HG03558 (cell line): ENCODE measurements at regions not wholly inside any gene's neighbourhood (a gene's known extent, or its start where the extent isn't known, plus 50 kb on each side); places are given as distances from the start of the nearest gene placed in this dataset.
A peak's percentile ranks its signal among the peaks of the same experiment; 100 is the strongest.
"Not testable (repeated sequence)": the region's sequence is repeated elsewhere in the genome, so short reads cannot be mapped to it uniquely, and the experiment has no call there.

Experiments used
- ATAC-seq: cut with Tn5 transposase; IDR thresholded peaks from one replicate; pipeline ENCODE4 v1.9.1; 2021; ENCODE audit warnings: moderate number of reproducible peaks; ENCODE audit not compliant: unreplicated experiment; ENCODE audit errors: extremely low read depth

- ATAC-seq = not testable (repeated sequence)
Observed at GRCh38 chr17:26936645-26937044, 357.3 kb upstream of the WSB1 start.

GRCh38 chr17:26937750-26938322, 356.1 kb upstream of the WSB1 start:
- not testable (repeated sequence) for ATAC-seq

GRCh38 chr17:26939755-26940154, 354.2 kb upstream of the WSB1 start:
- ATAC-seq = not testable (repeated sequence)

GRCh38 chr17:26940587-26940986, 353.3 kb upstream of the WSB1 start:
- not testable (repeated sequence) for ATAC-seq

- ATAC-seq = no peak
Observed at GRCh38 chr17:26962255-26963162, 331.4 kb upstream of the WSB1 start.

GRCh38 chr17:26963163-26963503, 330.8 kb upstream of the WSB1 start:
- no peak for ATAC-seq

- ATAC-seq = not testable (repeated sequence)
Observed at GRCh38 chr17:26965898-26966624, 327.9 kb upstream of the WSB1 start.

- not testable (repeated sequence) for ATAC-seq
Observed at GRCh38 chr17:26966625-26967179, 327.2 kb upstream of the WSB1 start.

- ATAC-seq = not testable (repeated sequence)
Observed at GRCh38 chr17:26981845-26982425, 312.0 kb upstream of the WSB1 start.

- ATAC-seq = not testable (repeated sequence)
Observed at GRCh38 chr17:26982563-26982962, 311.4 kb upstream of the WSB1 start.

GRCh38 chr17:26987851-26988250, 306.1 kb upstream of the WSB1 start:
- ATAC-seq = not testable (repeated sequence)

GRCh38 chr17:26994648-26995047, 299.3 kb upstream of the WSB1 start:
- ATAC-seq = not testable (repeated sequence)

- peak; percentile 49 for ATAC-seq
Observed at GRCh38 chr17:26996146-26996916, 297.6 kb upstream of the WSB1 start.

GRCh38 chr17:27007734-27008531, 286.0 kb upstream of the WSB1 start:
- ATAC-seq = not testable (repeated sequence)

GRCh38 chr17:27009087-27009486, 284.8 kb upstream of the WSB1 start:
- no peak for ATAC-seq

- ATAC-seq = not testable (repeated sequence)
Observed at GRCh38 chr17:27010138-27010537, 283.8 kb upstream of the WSB1 start.

GRCh38 chr17:27030552-27030951, 263.4 kb upstream of the WSB1 start:
- ATAC-seq = not testable (repeated sequence)

GRCh38 chr17:27038676-27039075, 255.2 kb upstream of the WSB1 start:
- ATAC-seq = no peak

GRCh38 chr17:27045039-27045438, 248.9 kb upstream of the WSB1 start:
- ATAC-seq = not testable (repeated sequence)
